ENCODE measurements at regions not wholly inside any gene's neighbourhood (a gene's known extent, or its start where the extent isn't known, plus 50 kb on each side); places are given as distances from the start of the nearest gene placed in this dataset.

DNA sequence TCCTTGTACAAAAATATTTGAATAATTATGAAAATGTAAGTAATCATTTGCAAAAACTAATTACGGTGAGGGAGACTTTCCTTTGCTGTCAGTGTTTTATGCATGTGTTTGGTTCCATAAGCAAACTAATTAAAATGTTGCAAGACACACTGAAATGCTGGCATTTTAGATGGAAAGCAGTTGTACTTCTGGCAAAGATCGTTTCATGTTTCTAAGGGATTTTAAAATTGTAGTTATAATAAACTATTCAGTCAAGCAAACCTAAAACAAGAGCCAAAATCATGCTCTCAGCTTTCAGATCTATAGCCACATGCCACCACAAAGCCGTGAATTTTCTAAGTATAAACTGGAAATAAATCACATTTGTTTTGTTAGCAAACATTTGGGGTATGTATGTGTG, 240.1 kb upstream of the ZNF385D start:
- TF ChIP-seq POLR2AphosphoS5 (IDR thresholded peaks at IDR 0.05), result no peak
- TF ChIP-seq, protein P1, sequence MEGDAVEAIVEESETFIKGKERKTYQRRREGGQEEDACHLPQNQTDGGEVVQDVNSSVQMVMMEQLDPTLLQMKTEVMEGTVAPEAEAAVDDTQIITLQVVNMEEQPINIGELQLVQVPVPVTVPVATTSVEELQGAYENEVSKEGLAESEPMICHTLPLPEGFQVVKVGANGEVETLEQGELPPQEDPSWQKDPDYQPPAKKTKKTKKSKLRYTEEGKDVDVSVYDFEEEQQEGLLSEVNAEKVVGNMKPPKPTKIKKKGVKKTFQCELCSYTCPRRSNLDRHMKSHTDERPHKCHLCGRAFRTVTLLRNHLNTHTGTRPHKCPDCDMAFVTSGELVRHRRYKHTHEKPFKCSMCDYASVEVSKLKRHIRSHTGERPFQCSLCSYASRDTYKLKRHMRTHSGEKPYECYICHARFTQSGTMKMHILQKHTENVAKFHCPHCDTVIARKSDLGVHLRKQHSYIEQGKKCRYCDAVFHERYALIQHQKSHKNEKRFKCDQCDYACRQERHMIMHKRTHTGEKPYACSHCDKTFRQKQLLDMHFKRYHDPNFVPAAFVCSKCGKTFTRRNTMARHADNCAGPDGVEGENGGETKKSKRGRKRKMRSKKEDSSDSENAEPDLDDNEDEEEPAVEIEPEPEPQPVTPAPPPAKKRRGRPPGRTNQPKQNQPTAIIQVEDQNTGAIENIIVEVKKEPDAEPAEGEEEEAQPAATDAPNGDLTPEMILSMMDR (IDR thresholded peaks at IDR 0.05), result no peak
- no peak for TF ChIP-seq POLR2A (IDR thresholded peaks at IDR 0.05)
